ENCODE measurements at regions not wholly inside any gene's neighbourhood (a gene's known extent, or its start where the extent isn't known, plus 50 kb on each side); places are given as distances from the start of the nearest gene placed in this dataset.

DNA sequence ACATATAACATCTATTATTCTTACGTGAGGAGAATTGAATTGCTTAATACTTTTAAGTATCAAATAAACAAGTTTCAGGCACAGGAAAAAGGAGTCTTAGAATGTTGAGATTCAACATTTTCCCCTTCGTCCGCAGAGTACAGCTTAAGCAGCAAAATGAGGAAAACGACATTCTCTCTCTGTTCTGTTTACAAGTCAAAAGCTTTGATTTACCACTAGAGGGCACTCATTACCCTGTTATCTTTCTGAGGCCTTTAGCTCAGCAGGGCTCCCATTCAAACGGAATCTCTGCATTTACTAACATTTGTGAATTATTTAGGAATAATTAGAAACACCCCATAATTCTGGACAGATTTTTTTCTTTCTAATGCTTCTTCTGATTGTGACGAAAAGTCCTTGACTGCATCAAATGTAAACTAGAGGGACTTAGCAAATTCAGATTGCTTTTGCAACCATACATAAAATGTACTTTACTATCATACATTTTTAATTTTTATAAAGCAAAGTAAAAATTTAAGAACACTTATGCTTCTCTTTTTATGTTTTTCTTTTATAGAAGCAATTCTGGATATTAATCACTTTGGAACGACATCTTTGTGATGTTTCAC is 75.0 kb downstream of the JRKL start (continued):
- TF ChIP-seq, protein P1, sequence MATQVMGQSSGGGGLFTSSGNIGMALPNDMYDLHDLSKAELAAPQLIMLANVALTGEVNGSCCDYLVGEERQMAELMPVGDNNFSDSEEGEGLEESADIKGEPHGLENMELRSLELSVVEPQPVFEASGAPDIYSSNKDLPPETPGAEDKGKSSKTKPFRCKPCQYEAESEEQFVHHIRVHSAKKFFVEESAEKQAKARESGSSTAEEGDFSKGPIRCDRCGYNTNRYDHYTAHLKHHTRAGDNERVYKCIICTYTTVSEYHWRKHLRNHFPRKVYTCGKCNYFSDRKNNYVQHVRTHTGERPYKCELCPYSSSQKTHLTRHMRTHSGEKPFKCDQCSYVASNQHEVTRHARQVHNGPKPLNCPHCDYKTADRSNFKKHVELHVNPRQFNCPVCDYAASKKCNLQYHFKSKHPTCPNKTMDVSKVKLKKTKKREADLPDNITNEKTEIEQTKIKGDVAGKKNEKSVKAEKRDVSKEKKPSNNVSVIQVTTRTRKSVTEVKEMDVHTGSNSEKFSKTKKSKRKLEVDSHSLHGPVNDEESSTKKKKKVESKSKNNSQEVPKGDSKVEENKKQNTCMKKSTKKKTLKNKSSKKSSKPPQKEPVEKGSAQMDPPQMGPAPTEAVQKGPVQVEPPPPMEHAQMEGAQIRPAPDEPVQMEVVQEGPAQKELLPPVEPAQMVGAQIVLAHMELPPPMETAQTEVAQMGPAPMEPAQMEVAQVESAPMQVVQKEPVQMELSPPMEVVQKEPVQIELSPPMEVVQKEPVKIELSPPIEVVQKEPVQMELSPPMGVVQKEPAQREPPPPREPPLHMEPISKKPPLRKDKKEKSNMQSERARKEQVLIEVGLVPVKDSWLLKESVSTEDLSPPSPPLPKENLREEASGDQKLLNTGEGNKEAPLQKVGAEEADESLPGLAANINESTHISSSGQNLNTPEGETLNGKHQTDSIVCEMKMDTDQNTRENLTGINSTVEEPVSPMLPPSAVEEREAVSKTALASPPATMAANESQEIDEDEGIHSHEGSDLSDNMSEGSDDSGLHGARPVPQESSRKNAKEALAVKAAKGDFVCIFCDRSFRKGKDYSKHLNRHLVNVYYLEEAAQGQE (IDR thresholded peaks at IDR 0.05; ENCODE audit: borderline replicate concordance) = peak; percentile 84; the same call in 1 of the 2 replicates
- TF ChIP-seq, protein P1 (CRISPR knock-in tag; IDR thresholded peaks at IDR 0.05; ENCODE audit: low read depth) = no peak
- TF ChIP-seq SMC3 (conservative IDR thresholded peaks at IDR 0.05; ENCODE audit: insufficient read depth, low read depth, low read length) (peak; percentile 71), RAD21 (CRISPR knock-in tag; conservative IDR thresholded peaks at IDR 0.05 in 1 of 2, IDR thresholded peaks at IDR 0.05 in 1 of 2) (peak; percentile 89 to 94), FOXA3 (CRISPR knock-in tag; conservative IDR thresholded peaks at IDR 0.05 in 1 of 2, IDR thresholded peaks at IDR 0.05 in 1 of 2) (peak in 1 of 2 experiments; percentile 59; a peak in 2 of 4 replicates), FOXJ3 (CRISPR knock-in tag; IDR thresholded peaks at IDR 0.05) (no peak), PTRF (tag; IDR thresholded peaks at IDR 0.05) (no peak), POLR2H (tag; IDR thresholded peaks at IDR 0.05; ENCODE audit: low read depth) (no peak), ARID2 (IDR thresholded peaks at IDR 0.05) (0 out of 2 replicates have a peak, but pooled peaks have one; percentile 55)
- TF ChIP-seq, protein P2, sequence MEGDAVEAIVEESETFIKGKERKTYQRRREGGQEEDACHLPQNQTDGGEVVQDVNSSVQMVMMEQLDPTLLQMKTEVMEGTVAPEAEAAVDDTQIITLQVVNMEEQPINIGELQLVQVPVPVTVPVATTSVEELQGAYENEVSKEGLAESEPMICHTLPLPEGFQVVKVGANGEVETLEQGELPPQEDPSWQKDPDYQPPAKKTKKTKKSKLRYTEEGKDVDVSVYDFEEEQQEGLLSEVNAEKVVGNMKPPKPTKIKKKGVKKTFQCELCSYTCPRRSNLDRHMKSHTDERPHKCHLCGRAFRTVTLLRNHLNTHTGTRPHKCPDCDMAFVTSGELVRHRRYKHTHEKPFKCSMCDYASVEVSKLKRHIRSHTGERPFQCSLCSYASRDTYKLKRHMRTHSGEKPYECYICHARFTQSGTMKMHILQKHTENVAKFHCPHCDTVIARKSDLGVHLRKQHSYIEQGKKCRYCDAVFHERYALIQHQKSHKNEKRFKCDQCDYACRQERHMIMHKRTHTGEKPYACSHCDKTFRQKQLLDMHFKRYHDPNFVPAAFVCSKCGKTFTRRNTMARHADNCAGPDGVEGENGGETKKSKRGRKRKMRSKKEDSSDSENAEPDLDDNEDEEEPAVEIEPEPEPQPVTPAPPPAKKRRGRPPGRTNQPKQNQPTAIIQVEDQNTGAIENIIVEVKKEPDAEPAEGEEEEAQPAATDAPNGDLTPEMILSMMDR (IDR thresholded peaks at IDR 0.05 in 2 of 3, conservative IDR thresholded peaks at IDR 0.05 in 1 of 3; ENCODE audit: insufficient read depth in 2 of 3, low read depth in 1 of 3, low read length in 3 of 3) = peak; percentile 48 to 80 (median 68)
- TF ChIP-seq, protein P3, sequence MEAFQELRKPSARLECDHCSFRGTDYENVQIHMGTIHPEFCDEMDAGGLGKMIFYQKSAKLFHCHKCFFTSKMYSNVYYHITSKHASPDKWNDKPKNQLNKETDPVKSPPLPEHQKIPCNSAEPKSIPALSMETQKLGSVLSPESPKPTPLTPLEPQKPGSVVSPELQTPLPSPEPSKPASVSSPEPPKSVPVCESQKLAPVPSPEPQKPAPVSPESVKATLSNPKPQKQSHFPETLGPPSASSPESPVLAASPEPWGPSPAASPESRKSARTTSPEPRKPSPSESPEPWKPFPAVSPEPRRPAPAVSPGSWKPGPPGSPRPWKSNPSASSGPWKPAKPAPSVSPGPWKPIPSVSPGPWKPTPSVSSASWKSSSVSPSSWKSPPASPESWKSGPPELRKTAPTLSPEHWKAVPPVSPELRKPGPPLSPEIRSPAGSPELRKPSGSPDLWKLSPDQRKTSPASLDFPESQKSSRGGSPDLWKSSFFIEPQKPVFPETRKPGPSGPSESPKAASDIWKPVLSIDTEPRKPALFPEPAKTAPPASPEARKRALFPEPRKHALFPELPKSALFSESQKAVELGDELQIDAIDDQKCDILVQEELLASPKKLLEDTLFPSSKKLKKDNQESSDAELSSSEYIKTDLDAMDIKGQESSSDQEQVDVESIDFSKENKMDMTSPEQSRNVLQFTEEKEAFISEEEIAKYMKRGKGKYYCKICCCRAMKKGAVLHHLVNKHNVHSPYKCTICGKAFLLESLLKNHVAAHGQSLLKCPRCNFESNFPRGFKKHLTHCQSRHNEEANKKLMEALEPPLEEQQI (IDR thresholded peaks at IDR 0.05) = peak; percentile 32; the same call in 1 of the 2 replicates
- TF ChIP-seq, protein P4, sequence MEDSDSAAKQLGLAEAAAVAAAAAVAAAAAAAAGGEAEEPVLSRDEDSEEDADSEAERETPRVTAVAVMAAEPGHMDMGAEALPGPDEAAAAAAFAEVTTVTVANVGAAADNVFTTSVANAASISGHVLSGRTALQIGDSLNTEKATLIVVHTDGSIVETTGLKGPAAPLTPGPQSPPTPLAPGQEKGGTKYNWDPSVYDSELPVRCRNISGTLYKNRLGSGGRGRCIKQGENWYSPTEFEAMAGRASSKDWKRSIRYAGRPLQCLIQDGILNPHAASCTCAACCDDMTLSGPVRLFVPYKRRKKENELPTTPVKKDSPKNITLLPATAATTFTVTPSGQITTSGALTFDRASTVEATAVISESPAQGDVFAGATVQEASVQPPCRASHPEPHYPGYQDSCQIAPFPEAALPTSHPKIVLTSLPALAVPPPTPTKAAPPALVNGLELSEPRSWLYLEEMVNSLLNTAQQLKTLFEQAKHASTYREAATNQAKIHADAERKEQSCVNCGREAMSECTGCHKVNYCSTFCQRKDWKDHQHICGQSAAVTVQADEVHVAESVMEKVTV (CRISPR knock-in tag; IDR thresholded peaks at IDR 0.05) = peak; percentile 88

Measured in K562 (cell line).